Endometrial microvascular endothelial cells (primary cell): ENCODE measurements at regions not wholly inside any gene's neighbourhood (a gene's known extent, or its start where the extent isn't known, plus 50 kb on each side); places are given as distances from the start of the nearest gene placed in this dataset.

ENCODE experiments used
- in situ Hi-C: cut with HindIII; loops from 2 replicates; pipeline ENCODE4 v1.10.0; 2017; ENCODE audit warnings: low sequenced_read_pairs, low pct_unique_long_range_greater_than_20kb; ENCODE audit errors: inconsistent ontology term

DNA sequence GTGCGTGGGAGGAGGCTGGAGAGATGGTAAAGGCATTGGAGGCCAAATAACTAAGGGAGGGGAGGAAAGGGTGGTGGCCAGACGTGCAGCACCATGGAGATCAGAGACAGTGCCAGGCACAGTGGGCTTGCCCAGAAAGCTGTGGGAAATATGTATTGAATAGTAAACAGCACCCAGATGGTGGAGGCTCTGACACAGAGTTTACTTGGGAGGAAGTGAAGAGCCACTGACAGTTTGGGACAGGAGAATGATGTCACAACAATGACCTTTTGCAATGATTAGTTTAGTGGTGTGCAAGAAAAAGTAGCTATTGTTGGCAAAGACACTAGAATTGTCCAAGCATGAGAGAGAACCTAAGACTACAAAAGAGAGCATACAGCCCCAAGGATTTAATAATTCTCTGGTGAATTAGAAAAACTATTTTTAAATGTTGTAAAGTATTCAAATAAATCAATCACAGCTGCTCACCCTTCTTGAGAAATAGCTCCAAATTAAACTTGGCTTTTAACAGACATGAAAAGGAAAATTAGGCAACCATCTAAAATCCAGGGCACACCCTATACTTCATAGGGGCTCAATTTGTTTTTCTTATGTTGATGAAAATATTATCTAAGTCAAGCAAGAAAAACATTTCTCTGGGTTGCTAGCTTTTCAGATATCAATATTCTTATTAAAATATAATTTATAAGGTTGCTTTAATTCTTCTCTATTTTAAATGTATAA lies 458.7 kb upstream of the HNRNPA3 start:
- in situ Hi-C loops: no loop called here

DNA sequence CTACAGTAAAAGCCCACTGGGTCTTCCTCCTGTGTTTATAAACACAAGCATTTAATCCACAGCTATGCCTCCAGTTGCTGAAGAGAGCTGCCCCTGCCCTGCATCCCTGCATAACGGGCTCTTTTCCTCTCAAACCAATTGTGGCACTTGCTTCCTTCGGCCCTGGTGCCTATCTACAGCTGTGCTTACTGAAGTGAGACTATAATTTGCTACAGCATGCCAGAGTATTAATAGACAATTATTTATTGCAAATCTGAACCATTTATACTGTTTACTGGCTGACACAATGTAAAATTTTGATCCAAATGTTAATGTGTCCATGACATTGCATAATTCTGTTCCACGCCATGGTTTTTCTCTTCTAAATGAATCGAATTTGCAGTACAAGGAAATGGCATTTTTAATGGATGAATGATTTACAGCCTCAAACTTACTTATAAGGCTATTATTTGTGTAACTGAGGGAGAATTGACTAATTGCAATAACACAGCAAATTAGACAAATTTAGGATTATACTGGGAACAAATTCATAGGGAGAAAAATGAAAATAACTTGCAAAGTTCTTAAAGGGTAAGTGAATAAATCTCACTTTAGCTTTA lies 457.0 kb upstream of the HNRNPA3 start:
- in situ Hi-C loops: no loop called here

DNA sequence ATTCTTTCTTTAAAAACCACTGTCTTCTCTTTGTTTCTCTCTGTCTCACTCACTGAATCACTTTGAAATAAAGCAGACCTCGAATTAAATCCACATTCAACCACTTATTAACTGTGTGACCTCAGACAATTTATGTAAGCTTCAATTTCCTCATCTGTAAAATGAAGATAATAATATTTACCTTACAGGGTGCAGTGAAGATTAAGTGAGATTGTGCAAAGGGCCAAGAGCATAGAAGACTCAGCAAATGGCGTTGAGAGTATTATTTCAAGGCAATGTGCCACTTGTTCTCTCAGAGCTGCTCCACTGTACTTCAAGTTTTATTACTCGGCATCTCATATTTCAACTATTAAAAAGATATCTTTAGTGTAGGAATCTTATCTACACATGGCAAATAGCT lies 454.2 kb upstream of the HNRNPA3 start:
- in situ Hi-C loops: no loop called here

DNA sequence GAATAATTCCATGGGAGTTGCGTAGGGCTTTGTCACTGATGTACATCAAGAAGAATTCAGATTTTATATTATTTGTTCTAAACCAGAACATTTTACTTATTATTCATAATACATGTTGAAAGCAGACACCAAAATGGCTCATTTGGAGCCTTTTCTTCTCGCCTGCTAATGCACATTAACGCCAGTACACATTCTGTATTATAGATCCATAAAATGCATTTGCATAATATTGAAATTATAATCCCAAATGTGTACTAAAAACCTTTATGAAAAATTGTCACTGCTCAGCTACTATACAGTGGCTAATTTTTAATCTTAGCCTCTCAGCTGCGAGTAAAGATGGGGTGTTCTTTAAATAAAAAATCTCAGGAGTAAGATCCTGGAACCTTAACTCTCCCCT lies 452.2 kb upstream of the HNRNPA3 start:
- in situ Hi-C loops: no loop called here

DNA sequence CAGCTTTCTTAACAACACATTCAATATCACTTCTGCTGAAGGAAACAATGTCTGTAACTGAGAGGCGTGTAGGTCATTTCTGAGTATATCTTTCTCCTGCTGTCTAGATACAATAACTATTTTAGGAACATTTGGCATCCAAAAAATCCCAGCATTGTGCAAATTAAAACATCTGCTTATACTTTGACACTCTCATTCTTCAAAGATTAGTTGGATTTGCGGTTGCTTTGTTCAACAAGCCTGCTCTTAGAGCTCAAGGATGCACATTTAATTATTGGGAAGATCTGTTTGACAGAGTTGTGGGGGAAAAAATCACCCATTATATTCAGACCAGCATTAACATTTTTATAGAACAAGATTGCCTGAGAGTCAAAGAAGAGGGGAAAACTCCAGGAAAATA lies 449.5 kb upstream of the HNRNPA3 start:
- in situ Hi-C loops: no loop called here

DNA sequence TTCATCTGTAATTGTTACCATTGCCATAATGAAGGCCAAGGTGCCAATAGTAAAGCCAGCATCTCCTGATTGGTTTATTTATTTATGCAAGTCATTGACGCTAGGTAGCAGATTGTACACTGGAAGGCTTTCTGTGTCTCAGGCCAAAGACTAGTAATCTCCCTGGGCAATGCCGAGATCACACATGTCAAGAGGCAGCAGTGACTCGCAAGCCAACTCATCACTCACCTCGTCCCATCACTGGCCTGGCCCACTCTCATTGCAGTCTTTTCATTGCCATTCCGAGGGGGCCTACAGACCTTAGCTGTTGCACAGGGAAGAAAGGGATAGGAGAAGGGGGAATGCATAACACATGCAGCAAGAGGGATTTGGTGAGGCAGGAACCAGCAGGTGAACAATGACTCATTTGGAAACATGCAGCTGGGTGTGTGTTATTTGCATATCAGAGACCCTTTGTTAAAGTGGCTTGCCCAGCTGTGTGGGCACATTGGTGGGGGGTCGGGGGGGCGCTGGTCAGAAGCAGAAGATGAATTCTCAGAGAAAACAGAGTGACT lies 448.7 kb upstream of the HNRNPA3 start:
- in situ Hi-C loops: no loop called here

DNA sequence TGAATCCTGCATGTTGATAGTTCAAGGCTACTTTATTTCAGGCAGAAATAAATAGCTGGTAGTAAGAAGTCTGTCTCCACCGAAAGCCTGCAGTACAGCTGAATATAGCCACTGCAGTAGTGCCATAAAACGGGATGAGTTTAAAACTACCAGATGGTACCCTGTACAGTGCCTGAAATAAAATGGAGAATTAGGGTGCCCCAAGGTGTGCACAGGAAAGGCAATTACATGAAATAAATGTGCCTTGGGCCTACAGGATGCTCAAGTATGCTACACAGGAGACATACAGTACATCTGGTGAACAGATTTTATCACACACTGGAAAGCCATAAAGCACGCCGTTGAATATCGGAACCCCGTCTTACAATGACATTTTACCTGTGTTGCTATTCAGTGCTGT lies 447.7 kb upstream of the HNRNPA3 start:
- in situ Hi-C loops: no loop called here

DNA sequence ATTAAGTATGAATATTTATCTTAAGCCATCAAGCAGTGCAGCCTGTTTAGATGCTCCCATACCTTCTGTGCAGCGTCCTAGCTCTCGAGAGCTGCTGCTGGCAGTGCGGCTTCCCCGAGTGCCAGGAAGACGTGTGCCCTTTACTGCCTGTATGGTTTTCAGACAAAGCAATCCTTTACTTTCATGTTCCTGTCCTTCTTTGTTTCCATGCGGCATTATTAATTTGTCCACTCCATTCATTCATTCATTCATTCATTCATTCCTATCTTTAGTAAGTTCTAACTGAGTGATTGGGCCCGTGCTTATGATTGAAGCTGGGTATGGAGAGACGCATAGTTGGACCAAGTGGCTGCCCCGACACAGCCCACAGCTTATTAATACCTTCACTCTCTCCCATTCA lies 446.6 kb upstream of the HNRNPA3 start:
- in situ Hi-C loops: no loop called here

DNA sequence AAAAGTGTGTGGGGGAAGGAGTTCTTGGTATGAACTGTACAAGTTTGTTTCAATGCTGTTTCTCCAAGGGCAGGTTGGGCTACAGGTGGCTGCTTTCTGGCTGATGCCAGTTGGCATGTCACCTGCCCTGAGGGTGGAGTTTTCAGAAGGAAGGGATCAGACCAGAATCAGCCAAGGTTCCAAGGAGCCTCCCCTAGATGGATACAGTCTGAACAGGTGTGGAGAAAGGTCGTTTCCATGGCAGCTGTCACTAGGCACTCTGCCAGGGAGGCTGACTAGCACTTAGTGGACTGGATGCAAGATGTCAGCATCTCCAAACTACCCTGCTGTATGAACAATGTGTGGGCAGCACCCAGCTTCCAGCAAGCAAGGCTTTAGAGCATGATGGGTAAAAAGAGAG lies 444.4 kb upstream of the HNRNPA3 start:
- in situ Hi-C loops: no loop called here

DNA sequence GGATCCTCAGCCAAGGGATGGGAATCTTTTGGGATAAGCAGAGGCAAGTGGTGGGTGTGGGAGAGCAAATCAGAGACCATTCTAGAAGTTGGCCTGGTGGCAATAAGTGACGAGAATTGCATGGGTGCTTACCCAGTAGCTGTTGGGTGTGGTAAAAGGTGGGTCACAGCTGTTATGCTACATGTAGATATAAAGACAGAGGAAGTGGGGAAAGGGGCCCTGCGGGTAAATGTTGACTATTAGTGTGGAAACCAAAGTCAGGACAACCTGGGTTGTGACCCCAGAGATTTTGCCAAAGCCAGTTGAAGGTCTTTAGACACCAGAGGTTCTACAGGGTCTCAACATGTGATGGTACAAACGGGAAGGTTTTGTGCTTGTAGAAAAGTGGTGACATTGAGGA lies 443.6 kb upstream of the HNRNPA3 start:
- in situ Hi-C loops: no loop called here

DNA sequence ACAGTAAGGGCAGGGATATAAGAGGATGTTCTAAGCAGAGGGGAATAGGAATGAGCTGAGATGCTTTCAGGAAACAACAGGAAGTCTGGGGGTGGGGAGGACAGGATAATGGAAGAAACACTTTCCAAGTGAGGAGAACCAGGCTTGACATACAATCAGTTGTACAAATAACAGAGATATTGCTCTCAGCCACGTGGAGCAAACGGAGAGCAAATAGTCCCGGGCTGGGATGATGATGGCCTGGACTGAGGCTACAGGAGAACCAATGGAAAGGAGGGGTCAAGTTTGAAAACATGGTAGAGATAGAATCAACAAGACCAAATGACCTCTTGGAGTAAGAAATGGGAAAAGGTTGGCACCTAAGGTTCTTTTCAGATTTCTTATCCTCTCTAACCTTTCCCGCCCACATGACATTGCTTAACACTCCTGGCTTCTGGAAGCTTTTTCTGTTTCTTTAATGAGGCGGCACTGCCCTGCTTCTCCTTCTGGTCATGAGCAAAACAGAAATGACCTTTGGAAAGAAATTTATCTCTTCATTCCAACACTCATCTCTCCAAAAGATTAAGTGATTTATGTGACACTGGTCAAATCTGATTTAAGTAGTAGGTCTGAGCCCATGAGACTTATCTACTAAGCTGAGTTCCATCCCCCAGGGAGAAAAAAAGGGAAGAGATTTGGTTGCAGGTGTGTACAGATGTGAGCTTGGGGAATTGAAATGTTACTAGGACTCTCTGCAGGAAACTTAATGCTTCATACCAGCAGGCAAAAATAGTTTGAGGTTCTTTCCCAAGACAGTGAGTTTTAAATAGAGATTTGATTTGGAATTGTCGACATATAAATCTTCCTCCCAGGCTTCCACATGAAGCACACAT lies 442.9 kb upstream of the HNRNPA3 start:
- in situ Hi-C loops: no loop called here

DNA sequence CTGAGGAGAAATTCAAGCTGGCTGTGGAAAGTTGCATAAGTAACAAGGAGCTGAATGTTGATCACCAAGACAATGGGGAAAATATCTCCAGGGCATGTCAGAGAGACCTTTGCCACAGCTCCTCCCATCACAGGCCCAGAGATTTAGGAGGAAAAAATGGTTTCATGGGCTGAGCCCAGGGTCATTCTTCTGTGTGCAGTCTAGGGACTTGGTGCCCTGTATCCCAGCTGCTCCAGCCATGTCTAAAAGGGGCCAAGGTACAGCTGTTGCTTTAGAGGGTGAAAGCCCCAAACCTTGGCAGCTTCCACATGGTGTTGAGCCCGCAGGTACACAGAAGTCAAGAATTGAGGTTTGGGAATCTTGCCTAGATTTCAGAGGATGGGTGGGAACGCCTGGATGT lies 439.8 kb upstream of the HNRNPA3 start:
- in situ Hi-C loops: no loop called here

DNA sequence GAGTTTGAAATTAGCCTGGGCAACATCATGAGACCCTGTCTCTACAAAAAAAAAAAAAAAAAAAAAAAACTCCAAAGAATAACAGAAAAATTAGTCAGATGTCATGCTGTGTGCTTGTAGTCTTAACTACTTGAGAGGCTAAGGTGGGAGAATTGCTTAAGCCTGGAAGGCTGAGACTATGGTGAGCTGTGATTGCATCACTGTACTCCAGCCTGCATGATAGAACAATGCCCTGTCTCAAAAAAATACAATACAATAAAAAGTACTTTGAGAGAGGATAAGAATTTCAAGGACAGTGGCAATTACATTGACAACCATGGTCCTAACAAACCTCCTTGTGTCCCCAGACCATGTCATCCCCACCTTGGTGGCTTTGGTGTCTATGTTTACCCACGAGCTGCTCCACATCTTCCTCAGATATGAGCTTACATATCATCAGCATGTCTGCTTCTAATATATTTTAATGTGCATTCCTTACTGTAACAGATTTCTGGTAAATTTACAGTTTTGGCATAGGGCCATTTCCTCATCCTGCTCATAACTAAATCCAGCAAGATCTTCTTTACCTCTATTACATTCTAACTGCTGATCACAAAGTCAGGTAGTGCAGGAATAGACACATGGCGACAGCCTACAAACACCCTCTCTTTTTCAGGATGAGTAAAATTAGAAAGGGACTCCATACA lies 437.7 kb upstream of the HNRNPA3 start:
- in situ Hi-C loops: no loop called here

DNA sequence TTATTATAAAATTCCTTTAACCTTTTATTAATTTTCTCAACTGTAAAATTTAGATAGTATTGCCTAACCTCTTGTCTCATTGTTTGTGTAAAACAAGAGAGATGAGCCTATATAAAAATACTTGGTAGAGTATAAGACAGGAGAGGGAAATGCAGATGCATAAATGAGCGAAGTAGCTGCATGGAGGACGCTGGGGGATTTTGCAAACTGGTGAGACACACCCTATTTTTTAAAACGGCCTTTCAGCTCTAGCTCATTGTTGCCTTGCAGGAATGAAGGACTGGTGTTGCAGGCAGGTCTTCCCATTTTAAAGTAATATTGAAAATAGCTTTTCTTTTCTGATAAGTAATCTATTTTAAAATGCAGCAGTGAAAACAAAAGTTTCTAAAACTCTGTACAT lies 435.3 kb upstream of the HNRNPA3 start:
- in situ Hi-C loops: no loop called here

DNA sequence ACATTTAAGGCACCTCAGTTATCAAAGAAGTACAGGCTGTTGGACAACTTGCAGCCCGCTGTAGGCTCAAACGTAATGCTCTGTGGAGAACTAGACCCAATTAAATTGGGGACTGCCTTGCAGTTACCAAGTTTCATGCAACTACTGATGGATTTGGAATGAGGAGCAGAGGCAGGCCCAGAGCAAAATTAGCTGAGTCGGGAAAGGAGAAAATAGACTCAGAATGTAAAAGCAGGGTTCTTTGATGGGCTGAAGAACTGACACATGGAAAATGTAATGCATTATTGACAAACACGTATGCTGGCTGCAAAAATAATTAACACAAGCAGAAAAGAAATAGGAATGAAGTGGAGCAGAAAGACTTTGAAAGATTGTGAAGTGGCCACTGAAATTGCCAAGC lies 432.7 kb upstream of the HNRNPA3 start:
- in situ Hi-C loops: no loop called here

DNA sequence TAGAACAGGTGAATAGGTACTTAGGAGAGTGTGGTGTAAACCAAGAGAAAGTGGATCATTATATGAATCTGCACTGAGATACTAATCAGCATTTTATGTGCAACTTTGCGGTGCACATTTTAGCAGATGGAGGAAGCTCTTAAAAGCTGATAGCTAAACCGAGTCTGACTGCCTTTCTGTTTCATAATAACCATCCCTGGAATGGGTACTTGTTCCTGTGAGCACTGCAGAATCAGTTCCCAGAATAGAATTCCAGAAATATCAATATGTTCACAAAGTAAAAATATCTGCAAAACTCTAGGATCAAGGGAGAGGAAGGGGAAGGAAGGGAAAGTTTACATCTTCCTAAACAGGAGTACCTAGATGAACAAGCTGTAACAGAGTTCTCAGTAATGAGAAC lies 432.2 kb upstream of the HNRNPA3 start:
- in situ Hi-C loops: no loop called here

DNA sequence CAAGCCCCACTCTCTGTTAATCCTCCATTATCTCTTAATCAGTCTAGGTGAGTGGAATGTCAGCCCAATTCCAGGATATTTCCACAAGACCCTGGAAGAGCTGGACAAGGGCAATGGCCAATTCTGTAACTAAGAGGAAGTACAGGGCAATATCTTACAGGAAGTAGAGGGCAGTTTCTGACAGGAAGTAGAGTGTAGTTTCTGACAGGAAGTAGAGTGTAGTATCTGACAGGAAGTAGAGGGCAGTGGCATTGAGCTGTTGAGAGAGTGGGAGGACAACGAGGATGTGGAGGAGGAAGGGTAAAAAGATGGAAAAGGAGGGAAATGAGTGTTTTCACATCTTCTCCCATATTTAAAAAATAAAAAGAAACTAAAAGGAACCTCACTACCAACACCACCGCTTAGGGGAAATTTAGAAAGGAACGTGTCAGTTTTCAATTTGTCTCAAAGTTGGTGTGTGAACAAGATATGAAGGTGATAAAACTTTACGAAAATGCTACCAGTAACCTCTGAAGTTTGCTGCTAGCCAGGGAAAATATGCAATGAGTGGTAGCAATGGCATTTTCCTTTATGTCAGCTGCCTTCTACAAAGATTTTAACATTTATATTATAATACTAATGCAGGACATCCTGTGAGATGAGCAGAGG lies 430.9 kb upstream of the HNRNPA3 start:
- in situ Hi-C loops: no loop called here

DNA sequence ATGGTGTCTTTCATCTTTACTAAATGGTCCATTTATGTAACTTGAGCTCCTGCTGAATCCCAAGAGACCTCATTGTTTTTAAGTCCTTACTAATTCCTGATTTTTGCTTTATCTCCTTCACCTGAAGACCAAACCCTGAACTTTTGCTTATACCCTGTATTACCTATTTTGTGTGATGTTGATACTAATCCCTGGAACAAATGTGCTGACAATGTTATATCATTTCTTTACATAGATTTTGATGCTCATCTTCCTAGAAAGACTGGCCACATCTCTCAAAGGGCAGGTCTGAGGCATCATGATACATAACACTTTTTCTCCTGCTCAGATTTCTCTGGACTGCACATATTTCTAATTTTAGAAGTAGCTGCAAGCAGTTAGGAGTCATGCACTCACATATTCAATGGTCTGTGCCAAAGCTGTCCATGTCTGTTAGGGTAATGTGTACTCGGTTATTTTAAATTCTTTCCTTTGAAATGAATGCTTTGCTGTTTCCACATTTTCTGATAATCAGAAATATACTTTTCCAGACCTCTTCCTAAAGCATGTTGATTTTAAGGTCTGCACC lies 427.9 kb upstream of the HNRNPA3 start:
- in situ Hi-C loops: no loop called here
